Panc1 (cell line): ENCODE measurements at regions not wholly inside any gene's neighbourhood (a gene's known extent, or its start where the extent isn't known, plus 50 kb on each side); places are given as distances from the start of the nearest gene placed in this dataset.

Experiments used
- ATAC-seq: fragments of 200-7000 bp; cut with Tn5 transposase; 2 replicates; pipeline ENCODE4 v1.9.1; 2020; ENCODE audit warnings: mild to moderate bottlenecking, moderate library complexity
- BruUV-seq: library from RNA; stranded (reverse); fragments of 400-500 nt; replicated peaks from 2 replicates; lab custom pipeline; 2021; lab: Mats Ljungman, UMichigan
- CTCF ChIA-PET: fragments of 300-600 bp; sonication (Branson Sonifier 250); formaldehyde crosslinking; loops from one replicate; lab custom pipeline; 2022; ENCODE audit warnings: antibody characterized with exemption; lab: Charles Lee
- POLR2A ChIA-PET: fragments of 300-600 bp; sonication (Branson Sonifier 250); formaldehyde crosslinking; loops from one replicate; lab custom pipeline; 2022; ENCODE audit warnings: antibody characterized with exemption; lab: Charles Lee
- DNase-seq: peaks from one replicate; pipeline ENCODE4 v3.0.0-alpha.2; 2010; ENCODE audit warnings: low read depth, low spot score
- H3K27ac ChIP-seq: 2 replicates; pipeline ENCODE4 v1.5.1; 2011; ENCODE audit warnings: mild to moderate bottlenecking, low read length, inconsistent platforms
- H3K27me3 ChIP-seq: fragments of 200-500 bp; sonication (Bioruptor generic); 2 replicates; pipeline ENCODE4 v1.6.0; 2014; ENCODE audit warnings: low read length, inconsistent platforms; ENCODE audit not compliant: control insufficient read depth, insufficient read depth
- H3K36me3 ChIP-seq: fragments of 200-500 bp; sonication (Bioruptor generic); 2 replicates; pipeline ENCODE4 v1.5.1; 2014; ENCODE audit warnings: inconsistent platforms, mild to moderate bottlenecking, low read length, moderate library complexity; ENCODE audit not compliant: control insufficient read depth, insufficient read depth
- H3K4me1 ChIP-seq: 2 replicates; pipeline ENCODE4 v1.5.1; 2011; ENCODE audit warnings: inconsistent platforms, mild to moderate bottlenecking, low read length, moderate library complexity; ENCODE audit not compliant: control insufficient read depth, insufficient read depth
- H3K4me3 ChIP-seq, 2 experiments: 2 replicates each; pipeline ENCODE4 v1.5.1; 2011 to 2012; ENCODE audit warnings: low read depth in 2 of 2, low read length in 2 of 2, mild to moderate bottlenecking in 2 of 2, inconsistent platforms in 1 of 2, moderate library complexity in 1 of 2
- H3K9me3 ChIP-seq: fragments of 200-500 bp; sonication (Bioruptor generic); 2 replicates; pipeline ENCODE4 v1.5.1; 2014; ENCODE audit warnings: low read depth, mild to moderate bottlenecking, inconsistent platforms, low read length, moderate library complexity; ENCODE audit not compliant: control insufficient read depth, insufficient read depth
- CTCF ChIP-seq: fragments of 450-650 bp; IDR thresholded peaks from 2 replicates; pipeline ENCODE4 v1.5.1; 2017; ENCODE audit warnings: mild to moderate bottlenecking
- POLR2AphosphoS5 ChIP-seq: IDR thresholded peaks from 2 replicates; pipeline ENCODE4 v1.6.1; 2012; ENCODE audit warnings: mild to moderate bottlenecking, low read depth, low read length, moderate library complexity
- REST ChIP-seq, 2 experiments: IDR thresholded peaks; 2 replicates each; pipeline ENCODE4 v1.6.1; 2011 to 2012; ENCODE audit warnings: low read depth in 2 of 2, control low read depth in 1 of 2, low read length in 1 of 2, mild to moderate bottlenecking in 1 of 2, moderate library complexity in 1 of 2; ENCODE audit not compliant: insufficient read depth in 1 of 2
- SIN3A ChIP-seq: IDR thresholded peaks from 2 replicates; pipeline ENCODE4 v1.6.1; 2012; ENCODE audit warnings: low read depth, mild to moderate bottlenecking, low read length, moderate library complexity, borderline replicate concordance; ENCODE audit not compliant: insufficient read depth
- TCF7L2 ChIP-seq: IDR thresholded peaks from 2 replicates; pipeline ENCODE4 v1.6.1; 2011; ENCODE audit warnings: mild to moderate bottlenecking, low read depth, low read length, inconsistent platforms
- in situ Hi-C: cut with HindIII; loops from 2 replicates; pipeline ENCODE4 v1.10.0; 2016; ENCODE audit warnings: low sequenced_read_pairs, low pct_unique_long_range_greater_than_20kb
- intact Hi-C: fragments of 100-400 bp; cut with micrococcal nuclease; formaldehyde crosslinking; loops from one replicate; pipeline ENCODE4 v1.10.0; 2022; ENCODE audit not compliant: unreplicated experiment

GRCh38 chr12:94026596-94026995 is 121.8 kb upstream of the PLXNC1 start:
- ATAC-seq (no peak), DNase-seq (no peak)
- TF ChIP-seq CTCF, result no peak
- TF ChIP-seq SIN3A, result no peak
- TF ChIP-seq TCF7L2, result no peak
- no peak for TF ChIP-seq POLR2AphosphoS5
- no peak for TF ChIP-seq REST (IDR thresholded peaks at IDR 0.05; ENCODE audit: insufficient read depth in 1 of 2, low read depth in 2 of 2, low read length in 1 of 2)
- Histone ChIP-seq H3K4me3 (no peak overlapping the region), H3K36me3 (no peaks in the 10 kb centered on the region), H3K27me3 (no peaks in the 10 kb centered on the region), H3K9me3 (peaks cover 18% of the 10 kb centered on the region), H3K27ac (no peak overlapping the region), H3K4me1 (no peaks in the 10 kb centered on the region)
- no TSS peak for BruUV-seq
- in situ Hi-C loops, result no loop called here
- CTCF ChIA-PET, result no interaction called here
- POLR2A ChIA-PET, result interaction anchor here (0.5 kb wide), 1 partner anchor 521 kb away, joined by 12 read pairs; no protein-coding TSS in a partner anchor
- intact Hi-C loops, result no loop called here

GRCh38 chr12:94027561-94027960 is 120.8 kb upstream of the PLXNC1 start:
- H3K27me3 ChIP-seq, result no peaks in the 10 kb centered on the region
- no peak overlapping the region for H3K27ac ChIP-seq
- ATAC-seq (no peak), DNase-seq (no peak)
- H3K9me3 ChIP-seq, result peaks cover 18% of the 10 kb centered on the region
- CTCF ChIA-PET, result no interaction called here
- POLR2A ChIA-PET, result no interaction called here
- BruUV-seq, result no TSS peak
- no peak overlapping the region for H3K4me3 ChIP-seq
- H3K36me3 ChIP-seq, result no peaks in the 10 kb centered on the region
- no peaks in the 10 kb centered on the region for H3K4me1 ChIP-seq
- in situ Hi-C loops (no loop called here), intact Hi-C loops (no loop called here)
- no peak for TF ChIP-seq TCF7L2
- TF ChIP-seq CTCF, result no peak
- no peak for TF ChIP-seq REST (IDR thresholded peaks at IDR 0.05; ENCODE audit: insufficient read depth in 1 of 2, low read depth in 2 of 2, low read length in 1 of 2)
- no peak for TF ChIP-seq SIN3A
- no peak for TF ChIP-seq POLR2AphosphoS5
